Stimulated activated CD4-positive, alpha-beta T cell treated with anti-CD3 and anti-CD28 coated beads, Interleukin-15, amount 100 ng/mL, for 48 hours (primary cell): ENCODE measurements at regions not wholly inside any gene's neighbourhood (a gene's known extent, or its start where the extent isn't known, plus 50 kb on each side); places are given as distances from the start of the nearest gene placed in this dataset.

Source experiments
- DNase-seq, 2 donors: peaks; one replicate each; pipeline ENCODE4 v3.0.0-alpha.2; 2020; ENCODE audit warnings: low read depth in 2 of 2

DNA sequence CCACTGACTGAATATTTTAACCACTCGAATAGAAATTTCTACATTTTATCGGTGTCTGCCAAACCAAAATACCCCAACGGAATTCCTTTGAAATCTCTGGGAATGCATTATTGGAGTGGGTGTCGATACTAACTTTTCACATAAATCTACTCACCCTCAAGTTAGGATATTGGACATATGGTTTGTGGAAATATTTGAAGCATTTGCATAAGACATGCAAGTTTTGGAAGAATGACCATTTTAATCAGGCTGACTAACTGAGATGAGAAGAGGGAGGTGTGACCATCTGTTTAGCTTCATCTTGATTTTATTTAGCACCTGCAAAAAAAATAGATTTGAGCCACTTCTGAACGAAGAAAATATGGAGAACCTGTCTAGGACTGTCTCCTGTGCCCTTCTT lies 61.2 kb downstream of the KLF6 start:
- DNase-seq = no peak

DNA sequence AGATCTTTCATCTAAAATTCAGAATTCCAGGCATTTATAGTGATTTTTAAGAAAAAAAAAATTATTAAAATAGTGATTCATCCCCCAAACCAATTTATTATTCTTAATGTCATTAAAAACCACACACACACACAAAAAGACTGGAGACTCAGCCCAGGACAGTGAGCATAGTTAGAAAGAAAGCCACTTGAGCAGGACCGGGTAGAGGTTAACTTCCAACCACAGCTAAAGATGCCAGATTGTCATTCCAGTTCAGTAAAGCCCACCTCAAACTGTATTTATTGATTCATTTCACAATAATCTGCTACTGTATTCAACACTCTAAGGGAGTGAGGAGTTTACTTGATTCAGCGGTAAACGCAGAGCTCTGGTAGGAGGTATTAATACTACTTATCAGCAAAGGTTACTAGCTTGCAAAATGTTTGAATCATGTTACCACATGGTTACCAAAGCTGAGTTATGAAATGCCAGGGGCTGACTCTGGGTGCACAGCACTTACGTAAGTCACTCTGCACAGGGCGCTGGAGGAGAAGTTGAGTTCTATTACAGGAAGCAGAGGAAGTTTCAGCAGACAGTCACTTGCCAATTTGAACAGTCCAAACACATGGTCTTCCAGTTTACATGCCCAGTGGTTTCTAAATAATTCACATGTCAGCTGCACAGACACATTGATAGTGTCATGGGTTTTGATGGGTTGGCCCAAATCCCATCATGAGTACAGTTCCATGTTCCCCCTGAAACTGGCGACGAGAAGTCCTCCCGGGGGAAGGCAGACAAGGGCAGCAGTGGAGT lies 64.6 kb downstream of the KLF6 start:
- no peak for DNase-seq

DNA sequence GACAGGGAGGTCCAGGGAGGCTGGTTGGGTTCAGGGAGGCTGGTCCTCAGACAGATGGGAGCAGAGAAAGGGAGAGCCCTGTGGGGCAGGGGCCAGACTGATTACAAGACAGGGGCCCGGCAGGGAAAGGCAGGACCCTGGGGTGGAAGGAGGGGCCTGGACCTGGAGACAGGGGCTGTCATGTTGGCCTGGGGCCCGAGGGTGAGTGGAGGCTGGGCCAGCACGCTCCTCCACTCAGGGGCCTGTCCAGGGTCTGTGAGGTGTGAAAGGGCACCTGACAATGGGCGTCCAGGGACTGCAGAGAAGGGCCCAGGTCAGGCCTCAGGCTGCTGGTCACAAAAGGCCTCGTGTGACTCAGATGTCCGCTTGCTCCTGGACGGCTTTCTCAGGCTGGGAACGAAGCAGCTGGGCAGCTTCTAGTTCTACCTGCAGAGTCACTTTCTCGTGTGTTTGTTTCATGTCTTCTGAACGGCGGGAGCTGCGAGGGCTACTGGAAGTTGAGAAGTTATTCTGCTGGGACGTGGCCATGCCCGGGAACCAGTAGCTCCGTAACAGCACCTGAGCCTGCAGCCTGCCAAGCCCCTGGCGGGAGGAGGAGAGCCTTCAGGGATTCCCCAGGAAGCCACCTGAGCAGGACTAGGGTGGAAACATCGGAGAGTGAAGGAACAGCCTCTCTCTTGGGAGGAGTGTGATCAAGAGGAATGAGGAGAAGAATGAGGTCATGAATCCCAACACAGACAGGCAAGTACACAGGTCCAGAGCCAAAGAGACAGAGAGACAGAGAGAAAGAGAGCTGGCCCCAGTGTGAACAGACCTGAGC lies 65.8 kb downstream of the KLF6 start:
- DNase-seq = no peak

DNA sequence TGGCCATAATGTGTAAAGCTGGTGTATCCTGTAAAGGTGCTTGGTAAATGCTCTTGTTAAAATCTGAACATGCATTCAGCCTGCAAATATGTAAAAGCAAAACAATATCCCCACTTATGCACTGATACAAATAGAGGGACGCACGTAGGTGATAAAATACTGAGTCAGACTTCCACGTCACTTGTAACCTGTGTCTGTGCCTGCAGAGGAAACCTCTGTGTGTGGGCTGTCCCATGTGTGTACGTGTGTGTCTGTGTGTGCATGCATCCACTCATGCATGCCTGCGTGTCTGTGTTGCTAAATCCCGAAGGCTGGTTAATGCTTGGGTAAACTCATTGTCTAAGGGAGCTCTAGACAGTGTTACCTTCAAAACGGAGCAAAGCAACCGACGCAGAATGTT lies 68.9 kb downstream of the KLF6 start:
- DNase-seq = no peak

DNA sequence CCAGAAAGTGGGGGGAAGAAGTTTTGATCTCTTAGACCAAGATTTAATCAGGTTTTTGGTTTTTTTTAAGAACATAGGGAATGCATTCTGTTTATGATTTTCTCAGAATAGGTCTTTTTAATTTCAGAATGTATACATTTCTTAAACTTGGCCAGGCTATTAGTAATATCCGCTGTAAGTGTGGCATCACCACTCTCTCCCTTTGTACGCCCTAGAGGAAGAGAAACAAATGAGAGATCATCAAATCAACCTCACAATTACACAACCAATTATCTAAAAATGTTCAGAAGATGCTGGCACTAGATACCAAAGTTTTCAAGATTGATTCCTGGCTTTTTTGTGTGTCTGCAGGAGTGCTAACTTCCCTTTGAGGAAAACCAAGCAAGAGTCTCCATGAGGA lies 70.0 kb downstream of the KLF6 start:
- no peak for DNase-seq

DNA sequence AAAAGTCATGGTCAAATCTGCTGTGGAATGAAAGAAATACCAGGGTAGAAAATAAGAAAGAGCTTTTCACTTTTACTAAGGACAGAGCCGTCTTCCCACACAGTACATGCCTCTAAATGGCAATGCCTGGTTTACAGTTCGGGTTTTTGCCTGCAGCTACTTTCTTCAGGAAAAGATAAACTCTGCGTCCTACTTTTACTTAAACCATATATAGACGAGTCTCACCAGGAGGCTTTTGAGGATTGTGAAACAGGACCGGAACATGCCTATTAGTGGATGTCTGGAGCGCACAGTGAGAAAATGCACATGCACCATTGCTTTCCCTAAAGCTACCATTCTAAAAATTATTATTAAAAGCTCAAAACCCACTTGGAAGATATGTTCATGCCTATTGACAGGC lies 70.5 kb downstream of the KLF6 start:
- no peak for DNase-seq

DNA sequence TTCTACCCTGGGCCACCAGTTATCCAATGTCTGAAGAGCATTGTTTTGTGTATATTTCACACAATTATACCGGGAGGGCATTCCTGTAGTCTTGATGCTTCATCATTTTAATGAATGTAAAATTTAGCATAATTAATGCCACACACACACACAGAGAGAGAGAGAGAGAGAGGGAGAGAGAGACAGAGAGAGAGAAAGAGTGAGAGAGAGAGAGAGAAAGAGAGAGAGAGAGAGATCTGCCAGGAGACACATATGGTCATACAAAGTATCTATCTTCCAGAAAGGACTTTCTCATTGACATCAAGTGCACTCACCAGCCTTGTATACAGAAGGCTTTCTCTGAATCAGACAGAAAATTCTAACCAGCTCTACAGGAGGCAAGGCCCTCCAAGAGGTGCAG lies 72.3 kb downstream of the KLF6 start:
- no peak for DNase-seq

DNA sequence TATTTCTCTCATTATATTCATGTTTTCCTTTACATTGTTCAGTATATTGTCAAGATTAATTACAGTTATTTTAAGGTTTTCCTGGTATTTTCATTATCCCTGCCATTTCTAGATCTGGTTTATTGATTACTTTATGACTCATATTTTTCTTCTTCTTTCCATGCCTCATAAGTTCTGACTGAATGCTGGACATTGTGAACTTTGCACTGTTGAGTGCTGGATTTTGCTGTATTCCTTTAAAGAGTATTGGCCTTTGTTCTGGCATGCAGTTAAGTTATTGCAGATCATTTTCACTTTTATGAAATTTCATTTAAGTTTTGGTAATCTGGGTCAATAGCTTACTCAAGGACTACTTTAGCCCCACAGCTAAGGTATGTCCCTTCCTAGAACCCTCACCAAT lies 73.1 kb downstream of the KLF6 start:
- DNase-seq = no peak

DNA sequence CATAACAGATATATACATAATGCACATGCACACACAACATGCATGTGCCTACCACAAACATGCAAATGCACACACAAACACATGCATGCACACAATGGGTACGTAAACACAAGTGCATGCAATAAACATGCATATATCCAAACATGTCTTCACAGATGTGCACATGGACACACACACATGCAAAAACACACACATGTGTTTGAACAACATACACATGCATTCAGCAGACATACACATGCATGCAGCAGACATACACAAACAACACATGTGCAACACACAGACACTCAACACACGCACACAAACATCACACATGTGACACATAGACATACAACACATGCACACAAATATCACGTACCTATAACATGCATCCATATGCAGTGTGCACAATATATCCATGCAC lies 74.2 kb downstream of the KLF6 start:
- no peak for DNase-seq

DNA sequence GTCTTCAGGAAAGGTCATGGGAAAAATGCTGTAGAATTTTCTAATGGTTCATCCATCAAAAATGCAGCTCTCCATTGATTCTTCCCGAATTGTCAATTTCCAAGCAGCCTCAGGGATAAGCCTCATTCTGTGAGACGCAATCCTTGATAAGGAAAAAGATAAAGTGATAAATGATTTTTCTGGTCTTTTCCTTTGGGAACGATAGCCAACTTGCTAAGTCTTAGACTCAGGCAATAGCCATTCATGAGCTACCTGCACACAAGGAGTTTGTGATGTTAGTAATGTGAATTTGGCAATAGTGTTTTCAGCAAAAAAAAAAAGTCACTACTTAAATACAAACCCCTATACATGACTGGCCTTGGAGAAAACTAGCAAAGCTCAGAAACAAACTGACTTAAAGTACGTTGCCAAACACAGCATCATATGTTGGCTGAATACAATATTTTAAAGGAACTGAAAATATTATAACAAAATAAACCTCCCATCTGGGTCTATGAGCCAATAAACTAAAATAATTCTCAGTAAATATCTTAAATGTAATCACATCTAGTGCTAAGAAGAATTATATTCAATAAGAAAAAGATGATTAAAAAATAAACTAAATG lies 75.5 kb downstream of the KLF6 start:
- no peak for DNase-seq

DNA sequence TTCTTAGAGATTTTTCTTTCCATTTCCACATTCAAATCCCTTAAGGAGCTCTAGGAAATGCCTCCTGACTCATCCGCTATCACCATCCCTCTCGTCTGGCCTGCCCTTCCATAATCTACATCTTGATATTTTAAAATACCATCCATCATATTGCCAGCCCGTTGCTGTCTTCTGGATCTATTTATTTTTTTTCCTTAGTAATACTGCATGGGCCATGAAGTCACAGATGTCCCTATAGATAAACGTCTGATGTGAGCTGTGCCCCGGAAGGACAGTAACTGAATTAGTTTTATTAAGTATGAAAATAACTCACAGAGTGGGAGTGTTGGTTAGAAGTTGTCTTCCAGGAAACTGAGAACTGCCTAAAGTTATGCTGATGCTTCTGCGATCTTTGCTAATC lies 76.2 kb downstream of the KLF6 start:
- DNase-seq = no peak

DNA sequence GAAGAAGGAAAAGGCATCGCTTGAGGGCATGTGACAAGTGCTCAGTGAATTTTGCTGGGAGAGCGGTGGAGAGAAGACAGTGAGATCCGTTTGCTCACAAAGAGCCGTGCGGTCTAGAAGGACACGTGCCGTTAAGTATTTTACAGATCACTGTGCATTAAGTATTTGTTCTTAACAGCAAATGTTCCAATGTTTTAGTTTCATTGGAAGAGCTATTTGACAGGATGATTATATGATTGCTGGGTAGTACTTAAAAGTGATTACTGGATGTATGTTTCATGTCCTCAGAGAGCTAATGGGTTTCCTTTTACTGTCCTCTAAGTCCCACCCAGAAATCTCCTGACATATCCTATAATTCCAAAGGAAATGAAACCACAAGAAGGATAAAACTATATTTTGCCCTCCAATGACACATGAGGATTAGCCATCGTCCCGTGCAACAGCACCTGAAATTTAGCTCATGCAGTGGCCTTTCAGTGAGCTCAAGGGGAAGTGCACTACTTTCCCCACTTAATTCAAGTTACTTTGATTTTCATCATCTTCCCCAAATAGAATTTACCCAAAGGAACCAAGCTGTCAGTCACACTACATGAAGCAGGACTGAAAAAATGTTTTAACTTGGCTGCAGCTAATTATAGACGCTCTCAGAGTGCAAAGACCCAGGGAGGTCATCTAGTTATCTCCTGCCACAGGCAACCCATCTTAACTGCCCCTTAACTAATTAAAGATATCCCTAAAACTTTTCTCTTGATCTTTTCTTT lies 80.3 kb downstream of the KLF6 start:
- DNase-seq = no peak

DNA sequence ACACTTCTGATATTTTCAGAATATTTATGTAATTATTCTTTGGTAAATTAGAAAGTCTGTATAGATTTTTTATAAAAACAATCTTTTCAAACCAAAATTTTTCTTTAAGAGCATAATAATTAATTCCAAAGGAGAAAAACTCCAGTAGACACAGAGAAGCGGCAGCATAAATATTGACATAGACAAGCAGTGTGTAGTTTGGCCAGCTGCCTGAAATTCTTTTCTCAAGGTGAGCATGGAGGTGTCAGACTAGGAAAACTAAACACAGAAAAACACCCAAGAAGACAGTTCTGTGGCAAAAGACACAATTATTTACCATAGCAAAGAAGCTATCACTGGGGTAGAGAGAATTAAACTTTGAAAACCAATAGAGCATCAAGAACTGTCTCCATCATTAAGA lies 82.4 kb downstream of the KLF6 start:
- no peak for DNase-seq

DNA sequence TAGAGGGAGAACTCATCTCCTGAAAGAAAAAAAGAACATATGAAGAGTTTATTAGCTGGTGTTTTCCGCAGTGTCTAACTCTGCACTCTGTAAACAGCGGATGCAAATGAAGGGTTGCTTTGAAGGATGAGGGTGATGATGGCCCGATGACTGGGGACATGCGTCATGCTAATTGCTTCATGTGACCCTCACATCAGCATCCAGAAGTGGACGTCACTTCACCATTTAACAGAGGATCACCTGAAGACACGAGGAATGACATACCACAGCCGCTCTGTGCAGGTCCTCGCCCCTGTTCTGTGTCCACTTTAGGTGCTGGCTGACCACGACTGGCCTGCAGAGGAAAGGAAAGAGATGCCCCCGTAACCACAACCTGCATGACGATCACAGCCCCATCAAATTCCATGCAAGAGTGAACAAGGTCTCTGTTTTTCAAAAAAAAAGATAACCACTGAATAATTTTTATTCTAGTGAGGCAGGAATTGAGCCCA lies 82.9 kb downstream of the KLF6 start:
- no peak for DNase-seq

DNA sequence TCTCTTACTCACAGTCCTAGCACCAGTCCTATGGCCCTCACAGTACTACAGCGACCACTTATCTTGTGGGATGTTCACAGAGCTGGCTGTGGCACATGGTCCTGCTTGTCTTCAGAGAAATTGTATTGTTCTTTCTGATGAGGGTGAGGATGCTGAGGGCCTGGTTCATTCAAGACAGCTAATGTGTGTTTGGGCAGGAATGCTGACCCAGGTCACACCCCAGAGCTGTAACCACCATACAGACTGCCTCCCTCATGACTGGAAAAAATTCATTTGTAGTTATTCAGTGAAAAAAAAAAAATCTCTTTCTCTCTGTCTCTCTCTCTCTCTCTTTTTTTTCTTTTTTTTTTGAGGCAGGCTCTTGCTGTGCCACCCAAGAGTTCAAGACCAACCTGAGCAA lies 83.5 kb downstream of the KLF6 start:
- DNase-seq = no peak

DNA sequence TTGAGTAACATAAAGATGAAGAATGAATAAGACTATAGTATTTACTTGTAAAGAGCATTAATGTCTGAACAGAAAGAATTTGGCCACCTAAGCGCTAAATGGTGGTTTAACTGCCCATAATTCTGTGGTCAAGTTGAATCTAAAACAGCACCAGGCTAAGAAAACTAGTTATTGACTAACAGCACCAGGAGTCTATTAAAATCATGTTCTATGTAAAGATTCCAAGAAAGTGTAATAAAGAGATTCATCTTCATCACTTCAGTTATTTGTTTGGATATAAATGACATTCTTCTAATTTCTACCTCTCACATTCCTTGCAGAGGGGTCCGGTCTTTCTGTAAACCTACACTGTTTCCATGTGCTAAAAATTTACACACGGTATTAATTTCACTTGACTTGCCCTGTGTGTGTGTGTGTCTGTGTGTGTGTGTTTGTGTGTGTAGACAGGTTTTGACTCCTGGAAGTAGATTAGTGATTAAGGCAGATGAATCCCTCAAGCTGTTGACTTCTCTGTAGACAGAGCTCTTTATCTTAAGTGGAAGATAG lies 84.4 kb downstream of the KLF6 start:
- no peak for DNase-seq

DNA sequence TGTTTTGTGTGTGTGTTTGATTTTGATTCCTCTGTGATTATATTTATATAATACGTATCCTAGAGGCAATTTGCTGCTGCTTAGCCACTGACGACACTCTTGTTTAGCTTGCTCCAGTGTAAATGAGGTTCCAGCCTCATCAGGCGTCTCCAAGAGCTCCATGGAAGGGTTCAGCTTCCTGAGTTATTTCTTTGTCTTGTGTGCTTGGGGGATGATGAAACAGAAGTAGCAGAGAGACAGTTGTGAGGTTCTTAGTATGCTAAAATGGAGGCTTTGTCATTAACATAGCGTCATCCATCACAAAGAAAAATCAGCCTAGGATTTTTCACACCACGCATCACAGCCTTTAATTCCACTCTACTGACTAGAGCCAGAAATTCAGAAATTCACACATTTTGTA lies 85.1 kb downstream of the KLF6 start:
- no peak for DNase-seq

DNA sequence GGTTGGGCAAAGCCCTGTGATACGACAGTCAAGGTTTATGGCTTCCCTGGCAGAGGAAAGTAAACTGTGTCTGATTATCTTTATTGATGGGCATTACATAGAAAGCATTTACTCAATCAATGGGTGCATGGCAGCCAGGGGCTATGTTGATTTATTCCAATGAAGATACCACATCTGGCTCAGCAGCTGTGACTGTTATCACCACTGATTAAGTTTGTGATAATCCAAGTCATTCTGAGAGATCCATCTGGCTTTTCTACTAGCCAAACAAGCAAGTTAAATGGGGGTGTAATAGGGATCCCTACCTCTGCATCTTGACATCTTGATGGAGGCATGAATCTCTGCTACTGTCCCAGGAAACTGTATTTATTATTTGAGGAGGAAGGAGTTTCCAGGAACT lies 86.7 kb downstream of the KLF6 start:
- DNase-seq = no peak

DNA sequence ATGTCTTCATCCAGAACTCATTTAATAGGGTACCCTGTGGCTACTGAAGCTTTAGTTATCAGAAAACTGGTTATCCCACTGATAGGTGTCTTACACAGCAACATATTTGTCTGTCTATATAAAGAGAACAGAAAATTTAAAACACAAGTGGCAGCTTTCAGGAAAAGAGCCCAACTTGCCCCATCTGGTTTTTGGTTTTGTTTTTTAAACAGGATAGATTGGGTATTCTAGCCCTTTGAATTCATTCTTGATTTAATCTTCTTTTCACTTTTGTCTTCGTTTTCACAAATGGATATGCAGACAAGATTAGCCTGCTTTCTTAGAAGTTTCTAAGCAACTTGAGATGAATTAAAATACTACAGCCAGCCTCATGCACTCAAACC lies 91.3 kb downstream of the KLF6 start:
- no peak for DNase-seq

DNA sequence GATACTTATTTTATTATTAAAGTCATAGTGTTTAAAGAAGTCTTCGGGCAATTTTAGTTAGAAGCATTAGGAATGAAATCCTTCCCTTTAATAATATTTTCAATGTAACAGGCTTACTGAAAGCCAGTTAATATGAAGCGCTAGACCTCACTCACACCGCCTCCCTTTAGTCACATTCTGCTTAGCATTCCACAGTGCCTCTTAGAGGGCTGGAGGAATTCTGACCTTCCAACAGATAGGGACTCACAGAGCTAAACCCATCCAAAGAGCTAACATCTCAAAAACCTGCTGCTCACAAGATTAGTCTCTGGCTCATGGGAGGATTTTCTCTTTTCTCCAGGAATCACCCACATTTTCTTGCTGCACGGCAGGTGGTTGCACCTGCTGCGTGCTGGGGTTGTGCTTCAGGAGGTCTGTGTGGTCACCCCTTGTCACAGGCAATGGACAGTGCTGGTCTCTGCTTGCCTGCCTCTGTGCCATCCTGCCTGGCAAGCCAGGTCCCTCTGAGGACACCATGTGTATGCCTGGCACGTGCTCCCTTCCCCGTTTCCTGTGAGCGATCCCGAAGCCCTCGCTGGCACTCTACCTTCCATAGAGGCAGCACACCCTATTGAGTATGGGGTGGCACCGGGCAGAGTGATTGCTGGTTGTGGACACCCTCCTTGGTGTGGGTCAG lies 91.8 kb downstream of the KLF6 start:
- no peak for DNase-seq

DNA sequence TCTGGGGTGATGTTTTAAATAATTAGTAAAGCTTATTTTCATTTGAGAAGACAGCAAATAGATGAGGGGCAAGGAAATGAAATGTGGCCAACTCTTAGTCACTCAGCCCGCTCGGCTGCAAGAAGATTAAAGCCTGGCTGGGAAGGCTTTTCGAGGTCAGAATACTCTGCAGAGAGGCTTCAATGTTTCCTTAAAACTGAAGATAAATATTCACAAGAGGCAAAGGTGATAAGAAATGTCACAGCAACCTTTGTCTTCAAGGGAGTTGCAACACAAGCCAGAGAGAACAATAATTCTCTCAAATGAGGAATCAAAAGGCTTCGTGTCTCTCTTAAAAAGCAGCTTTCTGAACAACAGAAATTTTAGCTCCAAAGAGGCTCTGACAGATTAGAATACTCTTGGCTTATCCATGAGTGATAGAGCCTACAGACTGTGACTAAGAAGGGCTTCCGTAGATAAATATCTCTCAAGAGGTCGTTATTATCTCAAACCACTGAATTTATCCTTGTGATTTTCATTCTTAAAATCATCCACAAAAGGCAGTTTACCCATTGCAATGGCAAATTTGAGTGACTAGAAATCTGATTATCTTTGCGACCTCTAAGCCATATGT lies 92.5 kb downstream of the KLF6 start:
- no peak for DNase-seq
